Peyer's patch (tissue), 4 donors: ENCODE measurements at regions not wholly inside any gene's neighbourhood (a gene's known extent, or its start where the extent isn't known, plus 50 kb on each side); places are given as distances from the start of the nearest gene placed in this dataset.

Source experiments
- POLR2A ChIP-seq, 2 donors: fragments of 450-650 bp; IDR thresholded peaks; one replicate each; pipeline ENCODE4 v1.5.1; 2017; ENCODE audit warnings: antibody characterized with exemption in 2 of 2, mild to moderate bottlenecking in 2 of 2, moderate library complexity in 2 of 2
- TF ChIP-seq, protein P1 (sequence below), 6 experiments: fragments of 450-650 bp in 4 of 6; fragments of 200-600 bp in 2 of 6; sonication (generic) in 1 of 6; IDR thresholded peaks; one replicate each; pipeline ENCODE4 v1.5.1; 2017 to 2019; ENCODE audit warnings: antibody characterized with exemption in 6 of 6, mild to moderate bottlenecking in 3 of 6, moderate library complexity in 1 of 6

- TF ChIP-seq POLR2A (IDR thresholded peaks at IDR 0.05), result no peak
- TF ChIP-seq, protein P1, sequence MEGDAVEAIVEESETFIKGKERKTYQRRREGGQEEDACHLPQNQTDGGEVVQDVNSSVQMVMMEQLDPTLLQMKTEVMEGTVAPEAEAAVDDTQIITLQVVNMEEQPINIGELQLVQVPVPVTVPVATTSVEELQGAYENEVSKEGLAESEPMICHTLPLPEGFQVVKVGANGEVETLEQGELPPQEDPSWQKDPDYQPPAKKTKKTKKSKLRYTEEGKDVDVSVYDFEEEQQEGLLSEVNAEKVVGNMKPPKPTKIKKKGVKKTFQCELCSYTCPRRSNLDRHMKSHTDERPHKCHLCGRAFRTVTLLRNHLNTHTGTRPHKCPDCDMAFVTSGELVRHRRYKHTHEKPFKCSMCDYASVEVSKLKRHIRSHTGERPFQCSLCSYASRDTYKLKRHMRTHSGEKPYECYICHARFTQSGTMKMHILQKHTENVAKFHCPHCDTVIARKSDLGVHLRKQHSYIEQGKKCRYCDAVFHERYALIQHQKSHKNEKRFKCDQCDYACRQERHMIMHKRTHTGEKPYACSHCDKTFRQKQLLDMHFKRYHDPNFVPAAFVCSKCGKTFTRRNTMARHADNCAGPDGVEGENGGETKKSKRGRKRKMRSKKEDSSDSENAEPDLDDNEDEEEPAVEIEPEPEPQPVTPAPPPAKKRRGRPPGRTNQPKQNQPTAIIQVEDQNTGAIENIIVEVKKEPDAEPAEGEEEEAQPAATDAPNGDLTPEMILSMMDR (IDR thresholded peaks at IDR 0.05), result no peak
These were observed 772.0 kb downstream of the TRIML1 start for GRCh38 chr4:188911199-188911598.
